GM12878 (cell line): ENCODE measurements at regions not wholly inside any gene's neighbourhood (a gene's known extent, or its start where the extent isn't known, plus 50 kb on each side); places are given as distances from the start of the nearest gene placed in this dataset.

Experiments used
- ATAC-seq: fragments of 200-7000 bp; cut with Tn5 transposase; 3 replicates; pipeline ENCODE4 v1.9.1; 2020; ENCODE audit warnings: mild to moderate bottlenecking, moderate library complexity
- BruUV-seq: library from RNA; stranded (reverse); fragments of 400-500 nt; replicated peaks from 2 replicates; lab custom pipeline; 2021; lab: Mats Ljungman, UMichigan
- CTCF ChIA-PET: fragments of 300-600 bp; sonication (Branson Sonifier 250); formaldehyde crosslinking; extraction: SDS; loops from one replicate; lab custom pipeline; 2021; ENCODE audit warnings: inconsistent platforms; lab: Yijun Ruan, JAX
- POLR2A ChIA-PET: fragments of 350-600 bp; formaldehyde crosslinking; extraction: SDS; loops from one replicate; lab custom pipeline; 2021; ENCODE audit warnings: inconsistent platforms; lab: Charles Lee
- RAD21 ChIA-PET: fragments of 300-600 bp; sonication (Branson Sonifier 250); formaldehyde crosslinking; loops from one replicate; lab custom pipeline; 2023; ENCODE audit warnings: antibody characterized with exemption; ENCODE audit not compliant: unreplicated experiment; lab: Charles Lee
- SMC1A ChIA-PET: fragments of 300-600 bp; sonication (Branson Sonifier 250); formaldehyde crosslinking; loops from one replicate; lab custom pipeline; 2023; ENCODE audit not compliant: unreplicated experiment, uncharacterized antibody; lab: Charles Lee
- DNase-seq: peaks from one replicate; pipeline ENCODE4 v3.0.0-alpha.2; 2011; ENCODE audit warnings: low read depth, low spot score
- FAIRE-seq: peaks from 3 replicates; lab custom pipeline; 2011; peaks lifted over from hg19 to GRCh38; lab: Jason Lieb, UNC
- H2AFZ ChIP-seq: 2 replicates; pipeline ENCODE4 v1.6.0; 2011; ENCODE audit warnings: low read depth, low read length, control low read depth; ENCODE audit not compliant: control insufficient read depth
- H3K27ac ChIP-seq: 2 replicates; pipeline ENCODE4 v1.5.1; 2011; ENCODE audit warnings: control low read depth; ENCODE audit not compliant: control insufficient read depth, insufficient read depth
- H3K27me3 ChIP-seq, 2 experiments: replicated peaks in 1 of 2; 2 replicates each; pipeline versions ENCODE4 v1.6.0 to v1.6.1; 2011; ENCODE audit warnings: low read length in 1 of 2; ENCODE audit not compliant: control insufficient read depth in 2 of 2, insufficient read depth in 2 of 2
- H3K36me3 ChIP-seq, 2 experiments: 2 replicates each; pipeline ENCODE4 v1.5.1; 2011; ENCODE audit warnings: low read length in 1 of 2; ENCODE audit not compliant: control insufficient read depth in 2 of 2, insufficient read depth in 2 of 2
- H3K4me1 ChIP-seq: 2 replicates; pipeline ENCODE4 v1.6.1; 2011; ENCODE audit warnings: mild to moderate bottlenecking, low read length, moderate library complexity, mixed read lengths; ENCODE audit not compliant: control insufficient read depth, insufficient read depth
- H3K4me2 ChIP-seq: 2 replicates; pipeline ENCODE4 v1.6.0; 2011; ENCODE audit warnings: control low read depth; ENCODE audit not compliant: control insufficient read depth, insufficient read depth
- H3K4me3 ChIP-seq: fragments of 200-600 bp; sonication (generic); 2 replicates; pipeline ENCODE4 v1.5.1; 2016
- H3K79me2 ChIP-seq: 2 replicates; pipeline ENCODE4 v1.6.0; 2011; ENCODE audit warnings: low read length; ENCODE audit not compliant: control insufficient read depth, insufficient read depth
- H3K9ac ChIP-seq: 2 replicates; pipeline ENCODE4 v1.8.0; 2011; ENCODE audit warnings: low read length, control low read depth, mixed read lengths; ENCODE audit not compliant: control insufficient read depth, insufficient read depth
- H3K9me3 ChIP-seq: replicated peaks from 3 replicates; pipeline ENCODE4 v1.5.1; 2011; ENCODE audit warnings: mild to moderate bottlenecking, low read length; ENCODE audit not compliant: control insufficient read depth, insufficient read depth
- H4K20me1 ChIP-seq: 2 replicates; pipeline ENCODE4 v1.6.0; 2011; ENCODE audit not compliant: control insufficient read depth, insufficient read depth
- BRCA1 ChIP-seq: IDR thresholded peaks from 2 replicates; pipeline ENCODE4 v1.6.1; 2011; ENCODE audit warnings: low read depth, low read length, improper control_type of control experiment
- GATAD2B ChIP-seq: fragments of 450-650 bp; conservative IDR thresholded peaks from 2 replicates; pipeline ENCODE4 v1.6.1; 2017; ENCODE audit warnings: low read depth, mild to moderate bottlenecking, moderate library complexity
- HSF1 ChIP-seq: fragments of 150-350 bp; IDR thresholded peaks from 2 replicates; pipeline ENCODE4 v1.6.1; 2014; ENCODE audit warnings: mild to moderate bottlenecking, low read depth, low read length
- LARP7 ChIP-seq: fragments of 450-650 bp; IDR thresholded peaks from 2 replicates; pipeline ENCODE4 v1.6.1; 2017; ENCODE audit warnings: mild to moderate bottlenecking
- NKRF ChIP-seq: fragments of 450-650 bp; conservative IDR thresholded peaks from 2 replicates; pipeline ENCODE4 v1.6.1; 2017; ENCODE audit warnings: mild to moderate bottlenecking, moderate library complexity
- YBX1 ChIP-seq: fragments of 450-650 bp; IDR thresholded peaks from 2 replicates; pipeline ENCODE4 v1.6.1; 2016; ENCODE audit warnings: antibody characterized with exemption
- ZNF384 ChIP-seq: IDR thresholded peaks from 2 replicates; pipeline ENCODE4 v1.6.1; 2012; ENCODE audit warnings: low read depth, mild to moderate bottlenecking, low read length, improper control_type of control experiment, borderline replicate concordance
- WGBS: methylation state at CpG from one replicate; pipeline ENCODE4 v1.1.6; 2016; ENCODE audit warnings: low lambda C conversion rate; ENCODE audit not compliant: insufficient replicate concordance, insufficient coverage; ENCODE audit errors: missing lambda C conversion rate; 5-methylcytosine and 5-hydroxymethylcytosine counted together
- in situ Hi-C: fragments of 300-500 bp; cut with MboI; formaldehyde crosslinking; loops from 9 replicates; pipeline ENCODE4 v1.14.3; 2018; ENCODE audit warnings: mixed read lengths
- intact Hi-C: fragments of 100-400 bp; cut with micrococcal nuclease; formaldehyde crosslinking; loops from one replicate; pipeline ENCODE4 v1.14.2; 2022; ENCODE audit not compliant: unreplicated experiment
- TF ChIP-seq, protein P1 (sequence below): fragments of 450-650 bp; IDR thresholded peaks from 2 replicates; pipeline ENCODE4 v1.6.1; 2018; ENCODE audit warnings: mild to moderate bottlenecking, low read depth, moderate library complexity; ENCODE audit not compliant: partially characterized antibody
- TF ChIP-seq, protein P2 (sequence below): IDR thresholded peaks from 2 replicates; pipeline ENCODE4 v1.6.1; 2012; ENCODE audit warnings: low read length, inconsistent platforms

DNA sequence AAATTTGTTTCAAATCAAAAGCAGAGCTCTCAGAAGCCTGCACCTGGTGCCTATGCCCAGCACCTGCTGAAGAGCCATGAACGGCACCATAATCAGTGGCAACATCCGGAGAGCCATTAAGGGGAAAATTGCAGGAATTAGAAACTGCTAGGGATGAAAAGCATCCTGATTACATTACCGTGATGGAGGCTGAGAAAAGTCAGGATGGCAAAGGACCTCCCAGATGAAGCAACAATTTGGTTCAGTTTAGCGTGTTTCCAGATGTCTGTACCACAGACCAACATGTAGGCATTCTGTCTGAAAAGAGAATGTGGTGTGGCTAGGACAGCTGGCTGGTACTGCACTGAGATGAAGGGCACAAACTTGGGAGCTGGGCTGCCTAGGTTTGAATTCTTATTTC, 106.1 kb downstream of the EOMES start:
- no peak overlapping the region for H3K9ac ChIP-seq
- no peak overlapping the region for H3K4me2 ChIP-seq
- 41% methylated on average over 4 of the region's 4 CpGs for WGBS
- intact Hi-C loops (no loop called here), in situ Hi-C loops (no loop called here)
- no peaks in the 10 kb centered on the region for H3K27me3 ChIP-seq
- ChIA-PET SMC1A (no interaction called here), RAD21 (no interaction called here), CTCF (interaction anchor here (0.6 to 0.9 kb wide), 2 partner anchors 12 to 87 kb away, joined by 3 read pairs; no protein-coding TSS in a partner anchor), POLR2A (no interaction called here)
- no peak overlapping the region for H3K4me3 ChIP-seq
- peaks cover 12% of the 10 kb centered on the region for H3K4me1 ChIP-seq
- H2AFZ ChIP-seq, result no peak overlapping the region
- no peak overlapping the region for H3K27ac ChIP-seq
- no peaks in the 10 kb centered on the region for H4K20me1 ChIP-seq
- no peaks in the 10 kb centered on the region for H3K79me2 ChIP-seq
- no peaks in the 10 kb centered on the region for H3K36me3 ChIP-seq
- H3K9me3 ChIP-seq, result peaks cover 5% of the 10 kb centered on the region; the same call in 2 of the 3 replicates
- TF ChIP-seq ZNF384 (no peak), BRCA1 (no peak)
- BruUV-seq, result no TSS peak
- DNase-seq (no peak), ATAC-seq (no peak), FAIRE-seq (no peak)

DNA sequence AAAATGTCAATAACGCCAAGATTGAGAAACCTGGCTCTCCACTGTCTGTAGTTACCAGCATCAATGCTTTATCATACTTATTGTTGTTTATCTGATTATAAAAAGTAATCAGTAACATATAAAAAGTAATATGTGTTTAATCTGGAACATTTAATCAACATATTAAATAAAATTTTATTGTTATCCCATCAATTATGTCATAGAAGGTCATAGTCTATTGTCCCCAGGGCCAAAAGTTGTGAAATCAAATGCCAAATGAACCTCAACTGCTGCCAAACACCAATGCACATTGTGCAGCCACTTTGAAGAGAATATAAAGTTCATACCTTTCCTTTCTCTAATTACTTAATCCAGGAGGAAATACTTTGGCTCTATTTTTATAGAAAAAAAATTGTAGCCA, 106.6 kb downstream of the EOMES start:
- in situ Hi-C loops (no loop called here), intact Hi-C loops (no loop called here)
- Histone ChIP-seq H3K9me3 (peaks cover 5% of the 10 kb centered on the region; the same call in 2 of the 3 replicates), H3K4me3 (no peak overlapping the region), H2AFZ (no peak overlapping the region), H3K4me1 (peaks cover 12% of the 10 kb centered on the region), H3K27ac (no peak overlapping the region), H3K4me2 (no peak overlapping the region), H3K36me3 (no peaks in the 10 kb centered on the region), H4K20me1 (no peaks in the 10 kb centered on the region), H3K27me3 (no peaks in the 10 kb centered on the region), H3K79me2 (no peaks in the 10 kb centered on the region), H3K9ac (no peak overlapping the region)
- ChIA-PET RAD21 (no interaction called here), SMC1A (interaction anchor here (1.0 kb wide), 1 partner anchor 12 kb away, joined by 3 read pairs; no protein-coding TSS in a partner anchor), POLR2A (no interaction called here), CTCF (interaction anchor here (0.9 kb wide), 1 partner anchor 87 kb away, joined by 3 read pairs; no protein-coding TSS in a partner anchor)
- DNase-seq (no peak), ATAC-seq (no peak), FAIRE-seq (no peak)
- 92% methylated on average over 1 of the region's 1 CpG for WGBS
- no TSS peak for BruUV-seq
- TF ChIP-seq LARP7 (no peak), GATAD2B (no peak), HSF1 (no peak), NKRF (no peak), YBX1 (no peak)
- TF ChIP-seq, protein P1, sequence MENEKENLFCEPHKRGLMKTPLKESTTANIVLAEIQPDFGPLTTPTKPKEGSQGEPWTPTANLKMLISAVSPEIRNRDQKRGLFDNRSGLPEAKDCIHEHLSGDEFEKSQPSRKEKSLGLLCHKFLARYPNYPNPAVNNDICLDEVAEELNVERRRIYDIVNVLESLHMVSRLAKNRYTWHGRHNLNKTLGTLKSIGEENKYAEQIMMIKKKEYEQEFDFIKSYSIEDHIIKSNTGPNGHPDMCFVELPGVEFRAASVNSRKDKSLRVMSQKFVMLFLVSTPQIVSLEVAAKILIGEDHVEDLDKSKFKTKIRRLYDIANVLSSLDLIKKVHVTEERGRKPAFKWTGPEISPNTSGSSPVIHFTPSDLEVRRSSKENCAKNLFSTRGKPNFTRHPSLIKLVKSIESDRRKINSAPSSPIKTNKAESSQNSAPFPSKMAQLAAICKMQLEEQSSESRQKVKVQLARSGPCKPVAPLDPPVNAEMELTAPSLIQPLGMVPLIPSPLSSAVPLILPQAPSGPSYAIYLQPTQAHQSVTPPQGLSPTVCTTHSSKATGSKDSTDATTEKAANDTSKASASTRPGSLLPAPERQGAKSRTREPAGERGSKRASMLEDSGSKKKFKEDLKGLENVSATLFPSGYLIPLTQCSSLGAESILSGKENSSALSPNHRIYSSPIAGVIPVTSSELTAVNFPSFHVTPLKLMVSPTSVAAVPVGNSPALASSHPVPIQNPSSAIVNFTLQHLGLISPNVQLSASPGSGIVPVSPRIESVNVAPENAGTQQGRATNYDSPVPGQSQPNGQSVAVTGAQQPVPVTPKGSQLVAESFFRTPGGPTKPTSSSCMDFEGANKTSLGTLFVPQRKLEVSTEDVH, result no peak
- TF ChIP-seq, protein P2, sequence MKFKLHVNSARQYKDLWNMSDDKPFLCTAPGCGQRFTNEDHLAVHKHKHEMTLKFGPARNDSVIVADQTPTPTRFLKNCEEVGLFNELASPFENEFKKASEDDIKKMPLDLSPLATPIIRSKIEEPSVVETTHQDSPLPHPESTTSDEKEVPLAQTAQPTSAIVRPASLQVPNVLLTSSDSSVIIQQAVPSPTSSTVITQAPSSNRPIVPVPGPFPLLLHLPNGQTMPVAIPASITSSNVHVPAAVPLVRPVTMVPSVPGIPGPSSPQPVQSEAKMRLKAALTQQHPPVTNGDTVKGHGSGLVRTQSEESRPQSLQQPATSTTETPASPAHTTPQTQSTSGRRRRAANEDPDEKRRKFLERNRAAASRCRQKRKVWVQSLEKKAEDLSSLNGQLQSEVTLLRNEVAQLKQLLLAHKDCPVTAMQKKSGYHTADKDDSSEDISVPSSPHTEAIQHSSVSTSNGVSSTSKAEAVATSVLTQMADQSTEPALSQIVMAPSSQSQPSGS, result no peak
